Body of pancreas (tissue), 4 donors: ENCODE measurements at regions not wholly inside any gene's neighbourhood (a gene's known extent, or its start where the extent isn't known, plus 50 kb on each side); places are given as distances from the start of the nearest gene placed in this dataset.

Source experiments
- ATAC-seq: fragments of 150-250 bp; one replicate; pipeline ENCODE4 v1.9.1; 2016
- DNase-seq, 4 donors: peaks; one replicate each; pipeline ENCODE4 v3.0.0-alpha.2; 2019
- H3K27ac ChIP-seq, 4 donors: fragments of 200-600 bp; sonication (generic); 1 replicate in 3 of 4; 2 replicates in 1 of 4; pipeline versions ENCODE4 v1.5.1 to v1.6.1; 2016 to 2019; ENCODE audit warnings: mild to moderate bottlenecking in 1 of 4, mixed read lengths in 1 of 4, moderate library complexity in 1 of 4
- H3K27me3 ChIP-seq, 2 donors: fragments of 200-600 bp; sonication (generic); one replicate each; pipeline ENCODE4 v1.6.0; 2016; ENCODE audit warnings: mild to moderate bottlenecking in 1 of 2
- H3K36me3 ChIP-seq, 2 donors: fragments of 200-600 bp; sonication (generic); replicated peaks in 1 of 2; 2 replicates each; pipeline ENCODE4 v1.5.1; 2016; ENCODE audit warnings: low read depth in 2 of 2; ENCODE audit not compliant: insufficient read depth in 1 of 2
- H3K4me1 ChIP-seq: fragments of 200-600 bp; sonication (generic); one replicate; pipeline ENCODE4 v1.6.0; 2016
- H3K4me3 ChIP-seq, 2 donors: fragments of 200-600 bp; sonication (generic); 1 replicate in 1 of 2; 2 replicates in 1 of 2; pipeline ENCODE4 v1.5.1; 2016 to 2019
- H3K9me3 ChIP-seq, 3 donors: fragments of 200-600 bp; sonication (generic); 1 replicate in 2 of 3; 2 replicates in 1 of 3; pipeline ENCODE4 v1.5.1; 2016
- CTCF ChIP-seq, 7 experiments: fragments of 450-650 bp in 4 of 7; fragments of 200-600 bp in 3 of 7; sonication (generic) in 3 of 7; IDR thresholded peaks; one replicate each; pipeline ENCODE4 v1.5.1; 2016 to 2019; ENCODE audit warnings: antibody characterized with exemption in 7 of 7
- POLR2A ChIP-seq, 3 donors: fragments of 450-650 bp; IDR thresholded peaks; one replicate each; pipeline ENCODE4 v1.6.1; 2016; ENCODE audit warnings: antibody characterized with exemption in 3 of 3, mild to moderate bottlenecking in 2 of 3
- WGBS, 2 donors: methylation state at CpG; one replicate each; pipeline ENCODE4 v1.1.5; 2017; 5-methylcytosine and 5-hydroxymethylcytosine counted together
- intact Hi-C: fragments of 100-400 bp; cut with DNase I; formaldehyde crosslinking; loops from one replicate; pipeline ENCODE4 v1.15.1; 2023

DNA sequence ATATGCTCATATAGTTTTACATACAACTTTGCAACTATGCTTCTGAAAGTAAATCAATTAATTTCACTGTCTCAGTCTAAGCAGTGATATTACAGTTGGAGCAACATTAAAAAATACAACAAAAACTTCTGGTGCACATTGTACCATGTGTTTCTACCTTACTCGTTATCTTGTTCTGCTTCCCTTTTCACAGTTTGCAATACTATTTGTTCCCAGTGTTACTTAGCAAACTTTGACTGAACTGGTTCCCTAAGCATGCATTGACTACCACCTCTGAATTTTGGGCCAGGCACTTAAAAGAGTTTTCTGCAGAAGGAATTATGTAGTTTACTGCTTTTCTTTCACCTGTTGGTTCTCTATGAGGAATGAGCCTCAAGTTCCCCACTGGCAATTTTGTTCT, 152.7 kb downstream of the SEC61B start:
- H3K4me3 ChIP-seq, result no peak overlapping the region
- ATAC-seq (no peak), DNase-seq (no peak)
- intact Hi-C loops, result no loop called here
- no peaks in the 10 kb centered on the region for H3K27me3 ChIP-seq
- no peaks in the 10 kb centered on the region for H3K9me3 ChIP-seq
- H3K36me3 ChIP-seq, result no peaks in the 10 kb centered on the region
- WGBS, 2 donors, result 78 to 84% methylated on average over 1 of the region's 1 CpG
- no peak for TF ChIP-seq CTCF (IDR thresholded peaks at IDR 0.05)
- TF ChIP-seq POLR2A (IDR thresholded peaks at IDR 0.05), result no peak
- no peak overlapping the region for H3K27ac ChIP-seq
- H3K4me1 ChIP-seq, result no peaks in the 10 kb centered on the region

DNA sequence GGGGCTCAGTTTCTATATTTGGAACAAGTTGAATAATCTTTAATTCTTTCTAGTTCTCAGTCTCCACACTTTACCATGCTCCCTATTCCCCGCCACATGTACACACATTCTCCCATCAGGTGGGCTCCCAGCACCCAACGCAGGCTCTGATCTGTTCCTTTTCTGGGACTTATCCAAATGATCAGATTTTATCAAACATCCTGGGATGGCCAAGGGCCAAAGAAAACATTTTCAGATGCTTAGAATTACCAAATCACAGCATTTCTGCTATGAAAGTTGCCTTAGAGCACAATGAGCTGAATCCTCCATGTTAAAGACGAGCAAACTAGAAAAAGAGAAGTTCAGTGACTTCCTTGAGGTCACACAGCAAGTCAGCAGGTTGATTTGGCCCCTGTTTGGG, 153.4 kb downstream of the SEC61B start:
- no peaks in the 10 kb centered on the region for H3K4me1 ChIP-seq
- ATAC-seq (no peak), DNase-seq (no peak)
- H3K9me3 ChIP-seq, result no peaks in the 10 kb centered on the region
- no peaks in the 10 kb centered on the region for H3K36me3 ChIP-seq
- WGBS, 2 donors, result 68 to 79% methylated on average over 3 of the region's 3 CpGs
- TF ChIP-seq POLR2A (IDR thresholded peaks at IDR 0.05) (no peak), CTCF (IDR thresholded peaks at IDR 0.05) (no peak)
- H3K4me3 ChIP-seq, result no peak overlapping the region
- no peaks in the 10 kb centered on the region for H3K27me3 ChIP-seq
- intact Hi-C loops, result no loop called here
- no peak overlapping the region for H3K27ac ChIP-seq

- no peaks in the 10 kb centered on the region for H3K36me3 ChIP-seq
- no peak overlapping the region for H3K27ac ChIP-seq
- intact Hi-C loops, result no loop called here
- DNase-seq, result no peak
- H3K4me3 ChIP-seq, result no peak overlapping the region
- H3K27me3 ChIP-seq, result no peaks in the 10 kb centered on the region
- no peak for TF ChIP-seq POLR2A (IDR thresholded peaks at IDR 0.05)
- no peak for TF ChIP-seq CTCF (IDR thresholded peaks at IDR 0.05)
- WGBS, 2 donors, result 32 to 34% methylated on average over 10 of the region's 10 CpGs
- no peaks in the 10 kb centered on the region for H3K4me1 ChIP-seq
- no peaks in the 10 kb centered on the region for H3K9me3 ChIP-seq
- ATAC-seq, result no peak
Observed at GRCh38 chr9:99377790-99378775, 156.0 kb downstream of the SEC61B start.

DNA sequence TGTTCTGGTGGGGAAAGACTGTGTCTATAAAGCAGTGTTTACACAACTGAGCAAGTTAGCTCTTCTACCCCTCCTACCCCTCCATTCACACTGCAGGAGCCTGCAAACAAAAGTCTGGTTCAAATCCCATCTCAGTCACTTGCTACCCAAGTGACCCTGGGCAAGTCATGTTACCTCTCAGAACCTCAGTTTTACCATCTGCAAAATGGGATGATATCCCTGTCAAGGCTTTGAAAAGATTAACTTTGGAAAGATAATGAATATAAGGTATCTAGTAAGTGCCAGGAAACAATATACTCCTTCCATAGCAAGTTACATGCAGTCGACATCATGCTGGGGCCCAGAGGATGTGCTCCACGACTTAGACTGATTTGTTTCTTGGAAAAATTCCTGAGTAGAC, 161.5 kb downstream of the SEC61B start:
- intact Hi-C loops, result no loop called here
- Histone ChIP-seq H3K4me3 (no peak overlapping the region), H3K4me1 (no peaks in the 10 kb centered on the region), H3K27me3 (no peaks in the 10 kb centered on the region), H3K36me3 (no peaks in the 10 kb centered on the region), H3K9me3 (no peaks in the 10 kb centered on the region), H3K27ac (no peak overlapping the region)
- WGBS, 2 donors, result 20 to 23% methylated on average over 2 of the region's 2 CpGs
- DNase-seq (no peak), ATAC-seq (no peak)
- TF ChIP-seq POLR2A (IDR thresholded peaks at IDR 0.05), result no peak
- no peak for TF ChIP-seq CTCF (IDR thresholded peaks at IDR 0.05)

- Histone ChIP-seq H3K27me3 (no peaks in the 10 kb centered on the region), H3K4me3 (no peak overlapping the region), H3K36me3 (no peaks in the 10 kb centered on the region), H3K9me3 (no peaks in the 10 kb centered on the region), H3K4me1 (no peaks in the 10 kb centered on the region), H3K27ac (no peak overlapping the region)
- intact Hi-C loops, result no loop called here
- ATAC-seq, result no peak
- DNase-seq, result no peak
- WGBS, 2 donors, result 90 to 94% methylated on average over 4 of the region's 4 CpGs
- TF ChIP-seq CTCF (IDR thresholded peaks at IDR 0.05) (no peak), POLR2A (IDR thresholded peaks at IDR 0.05) (no peak)
Observed at GRCh38 chr9:99385215-99385614, 163.1 kb downstream of the SEC61B start.
